Fibroblast of skin of abdomen (primary cell): ENCODE measurements at regions not wholly inside any gene's neighbourhood (a gene's known extent, or its start where the extent isn't known, plus 50 kb on each side); places are given as distances from the start of the nearest gene placed in this dataset.

Experiments used
- DNase-seq: peaks from one replicate; pipeline ENCODE4 v3.0.0-alpha.2; 2013

DNA sequence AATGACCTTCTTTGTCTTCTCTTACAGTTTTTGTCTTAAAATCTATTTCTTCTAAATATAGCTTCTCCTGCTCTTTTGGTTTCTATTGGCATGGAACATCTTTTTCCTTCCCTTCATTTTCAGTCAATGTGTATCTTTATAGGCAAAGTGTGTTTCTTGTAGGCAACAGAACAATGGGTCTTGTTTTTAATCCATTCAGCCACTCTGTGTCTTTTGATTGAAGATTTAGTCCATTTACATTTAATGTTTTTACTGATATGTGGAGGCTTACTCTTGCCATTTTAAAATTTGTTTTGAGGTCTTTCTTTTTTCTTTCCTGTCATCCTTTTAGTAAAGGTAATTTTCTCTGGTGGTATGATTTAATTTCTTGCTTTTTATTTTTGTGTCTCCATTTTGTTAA, 271.2 kb upstream of the ZP4 start:
- no peak for DNase-seq

DNA sequence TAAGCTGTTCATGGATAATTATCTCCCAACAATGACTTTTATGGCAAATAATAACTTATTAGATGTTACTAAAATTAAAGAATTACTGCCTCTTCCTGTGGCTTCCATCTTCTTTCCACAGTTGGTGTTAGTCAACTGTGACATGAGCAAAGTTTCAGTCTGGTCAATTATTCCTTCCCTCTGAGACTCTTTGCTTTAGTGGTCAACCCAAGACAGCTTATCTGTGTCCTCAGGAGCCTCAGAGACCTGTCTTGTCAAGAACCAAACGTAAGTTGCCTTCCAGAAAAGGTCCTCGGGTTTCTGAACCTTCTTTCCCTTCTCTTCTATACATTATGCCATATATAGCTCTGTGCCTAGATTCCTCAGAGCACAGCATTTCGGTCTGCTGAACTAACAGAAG, 263.2 kb upstream of the ZP4 start:
- no peak for DNase-seq

DNA sequence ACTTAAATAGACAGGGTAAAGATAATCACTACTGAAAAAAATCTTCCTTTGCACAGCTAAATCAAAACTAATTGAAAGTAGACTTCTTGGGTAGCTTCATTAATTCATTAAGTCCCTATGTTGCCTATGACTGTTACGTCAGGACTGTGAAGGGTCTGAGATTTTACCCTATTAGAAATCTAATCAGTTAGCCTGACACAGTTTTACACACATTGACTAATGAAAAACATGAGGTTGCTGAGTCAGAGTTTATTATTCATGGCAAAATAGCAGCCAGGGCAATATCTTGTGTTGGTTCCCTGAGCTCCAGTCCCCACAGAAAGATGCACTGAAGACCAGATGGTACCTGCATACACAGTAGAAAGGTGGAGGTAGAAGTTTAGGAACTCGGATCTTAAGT, 262.5 kb upstream of the ZP4 start:
- no peak for DNase-seq

DNA sequence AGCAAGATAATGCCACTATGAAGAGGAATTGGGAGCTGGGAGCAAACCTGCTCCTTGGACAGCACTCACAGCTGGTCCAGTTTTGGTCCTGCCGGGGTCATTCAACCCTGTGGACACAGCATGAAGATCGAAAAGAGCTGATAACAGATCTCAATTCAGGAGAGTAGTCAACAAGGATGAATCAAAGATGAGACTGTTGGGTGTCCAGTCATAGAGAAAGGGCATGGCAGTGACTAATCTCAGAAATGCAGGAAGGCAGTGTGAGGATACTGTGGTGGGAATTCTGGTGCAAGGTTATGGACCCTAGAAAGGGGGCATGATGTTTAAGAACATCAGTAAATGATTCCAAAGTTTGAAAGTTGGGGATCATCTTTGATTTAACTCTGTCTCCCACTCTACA, 261.4 kb upstream of the ZP4 start:
- DNase-seq = no peak

DNA sequence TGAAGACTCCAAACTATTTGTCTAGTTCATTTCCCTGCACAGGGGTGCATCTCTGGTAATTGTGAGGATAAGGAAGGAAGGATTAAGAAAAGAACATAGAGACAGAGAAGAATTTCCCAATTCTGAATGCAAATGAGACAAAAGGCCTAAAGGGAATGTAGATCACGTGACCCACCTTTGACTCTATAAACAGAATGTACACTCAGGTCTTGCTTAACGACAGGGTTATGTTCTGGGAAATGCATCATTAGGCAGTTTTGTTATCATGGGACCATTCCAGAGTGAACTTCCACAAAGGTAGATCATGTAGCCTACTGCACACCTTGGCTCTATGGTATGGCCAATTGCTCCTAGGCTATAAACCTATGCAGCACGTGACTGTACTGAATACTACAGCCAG, 252.3 kb upstream of the ZP4 start:
- no peak for DNase-seq

DNA sequence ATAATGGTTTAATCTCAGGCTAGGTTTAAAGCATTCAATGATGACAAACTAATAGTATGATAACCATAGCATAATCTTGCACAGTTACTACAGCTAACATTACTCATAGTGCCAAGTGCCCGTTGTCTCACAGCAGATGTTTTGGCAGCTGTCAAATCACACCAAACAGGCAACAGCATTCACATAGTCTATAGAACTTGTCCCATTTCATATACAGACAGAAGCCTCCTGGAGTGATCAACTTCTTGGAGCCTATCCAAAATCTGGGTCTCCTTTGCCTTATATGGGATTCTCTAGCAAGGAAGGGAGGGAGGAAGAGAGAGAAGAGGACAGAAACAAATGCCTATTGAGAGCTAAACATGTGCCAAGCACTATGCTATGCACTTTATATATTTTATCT, 250.6 kb upstream of the ZP4 start:
- peak; percentile 1 for DNase-seq

DNA sequence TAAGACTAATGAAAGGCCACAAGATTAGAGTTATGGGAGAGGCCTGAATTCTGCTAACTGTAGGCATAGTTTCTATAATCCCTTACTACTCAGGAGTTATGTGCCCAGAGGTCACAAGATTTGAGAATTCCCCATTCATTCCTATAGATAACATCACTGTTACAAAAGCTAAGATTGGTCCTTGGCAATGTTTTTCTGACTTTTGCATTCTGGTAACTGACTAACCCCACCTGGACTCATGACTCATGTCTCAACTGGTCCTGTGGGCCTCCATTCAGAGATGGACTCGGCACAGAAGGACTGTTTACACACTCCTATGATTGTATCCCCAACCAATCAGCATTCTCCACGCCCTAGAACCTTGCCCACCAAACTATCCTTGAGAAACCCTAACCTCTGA, 249.0 kb upstream of the ZP4 start:
- peak; percentile 1 for DNase-seq

DNA sequence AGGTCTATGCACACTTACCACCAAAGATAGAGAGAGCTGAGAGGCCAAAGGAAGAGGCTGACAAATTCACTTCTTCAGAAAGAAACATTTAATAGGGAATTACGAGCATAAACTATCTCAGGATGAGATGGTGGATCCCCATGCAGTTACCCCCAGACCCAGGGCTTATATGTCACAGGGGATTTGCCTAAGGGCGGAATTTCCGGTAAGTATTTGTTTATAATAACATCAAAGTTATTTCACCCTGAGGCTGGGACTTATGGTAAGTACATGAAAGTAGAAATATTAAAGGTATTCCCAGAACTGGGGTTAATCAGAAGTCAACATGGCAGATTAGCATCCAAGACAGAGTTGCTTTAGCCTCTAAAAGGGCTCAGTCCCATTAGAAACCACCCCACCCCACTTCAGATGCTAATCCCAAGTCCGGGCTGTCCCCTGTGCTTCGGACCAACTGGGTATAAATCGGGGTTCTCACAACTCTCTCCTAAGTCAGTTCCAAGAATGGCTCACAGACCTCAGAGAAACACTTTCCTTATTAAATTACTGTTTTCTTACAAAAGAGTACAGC, 247.4 kb upstream of the ZP4 start:
- no peak for DNase-seq

DNA sequence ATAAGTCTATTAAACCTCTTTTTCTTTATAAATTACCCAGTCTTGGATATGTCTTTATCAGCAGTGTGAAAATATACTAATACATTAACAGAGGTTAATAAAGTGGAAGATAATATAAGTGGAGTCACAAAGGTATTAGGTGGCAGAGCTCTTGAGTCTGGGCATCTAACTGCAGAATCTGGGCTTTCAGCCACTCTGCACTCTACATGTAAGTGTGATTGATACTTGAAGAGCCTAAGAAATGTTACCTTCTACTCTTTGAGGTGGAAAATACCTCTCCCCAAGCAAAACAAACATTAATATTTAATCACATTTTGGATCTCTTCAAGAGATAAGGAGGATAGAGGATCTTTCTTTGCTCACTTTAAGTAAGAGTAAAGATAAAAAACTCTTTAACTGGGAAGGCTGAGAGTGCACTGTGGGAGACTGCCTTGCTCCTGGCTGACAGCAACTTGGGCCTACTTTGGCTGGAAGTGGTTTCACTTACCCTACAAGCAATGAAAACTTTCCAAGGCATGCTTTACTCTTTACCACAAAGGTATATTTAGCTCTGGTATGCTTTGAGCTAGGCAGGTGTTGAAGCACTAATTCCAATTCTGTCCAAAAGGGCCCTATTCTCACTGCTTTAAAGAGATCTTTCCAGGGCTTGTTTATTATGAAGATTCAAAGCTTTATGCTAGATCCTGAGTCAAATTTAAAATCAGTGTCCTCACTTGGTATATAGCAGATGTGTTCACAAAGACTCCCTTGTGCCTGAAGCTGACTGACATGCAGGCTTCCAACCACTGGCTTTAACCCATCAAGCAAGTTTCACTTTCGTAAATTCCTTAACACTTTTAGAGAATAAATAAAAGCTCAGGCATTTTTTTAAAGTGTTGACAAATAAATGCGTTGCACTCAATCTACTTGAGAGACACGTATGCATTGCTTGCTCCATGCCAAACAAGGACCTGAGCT, 245.3 kb upstream of the ZP4 start:
- DNase-seq = no peak

DNA sequence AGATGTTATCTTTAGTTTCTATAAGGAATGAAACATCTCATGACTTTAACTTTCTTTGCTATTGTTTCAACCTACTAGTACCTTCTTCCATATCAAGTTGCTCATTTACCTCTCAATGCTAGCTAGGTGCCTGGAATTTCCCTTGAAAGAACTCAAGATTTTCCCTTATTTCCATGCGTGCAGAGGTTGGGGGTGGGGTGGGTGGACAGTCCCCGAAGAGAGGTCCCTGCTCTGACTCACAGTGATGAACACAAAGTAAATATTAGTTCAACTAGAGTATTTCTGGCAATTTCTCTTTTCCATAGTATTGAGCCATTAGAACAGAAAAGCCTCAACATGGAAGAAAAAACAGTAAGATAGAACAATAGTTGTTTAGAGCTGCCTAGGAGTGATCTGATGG, 239.0 kb upstream of the ZP4 start:
- DNase-seq = no peak

DNA sequence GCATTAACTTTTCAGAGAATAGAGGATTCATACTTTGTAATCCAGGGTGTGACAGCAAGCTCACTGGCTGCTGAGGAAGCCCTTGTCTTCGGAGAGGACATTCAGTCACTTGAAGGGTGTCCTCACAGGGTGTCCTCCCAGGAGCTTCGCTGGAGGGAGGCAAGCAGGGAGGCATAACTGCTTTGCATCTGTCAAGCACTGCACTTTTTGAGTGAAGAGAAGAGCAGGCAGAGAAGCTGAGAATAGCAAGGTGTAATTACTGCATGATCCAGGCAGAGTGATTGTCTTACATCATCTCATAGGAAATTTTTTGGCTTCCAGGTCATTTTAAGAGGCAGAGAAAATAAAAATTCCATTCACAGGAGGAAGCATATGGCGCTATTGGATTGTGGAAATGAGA, 232.5 kb upstream of the ZP4 start:
- no peak for DNase-seq

DNA sequence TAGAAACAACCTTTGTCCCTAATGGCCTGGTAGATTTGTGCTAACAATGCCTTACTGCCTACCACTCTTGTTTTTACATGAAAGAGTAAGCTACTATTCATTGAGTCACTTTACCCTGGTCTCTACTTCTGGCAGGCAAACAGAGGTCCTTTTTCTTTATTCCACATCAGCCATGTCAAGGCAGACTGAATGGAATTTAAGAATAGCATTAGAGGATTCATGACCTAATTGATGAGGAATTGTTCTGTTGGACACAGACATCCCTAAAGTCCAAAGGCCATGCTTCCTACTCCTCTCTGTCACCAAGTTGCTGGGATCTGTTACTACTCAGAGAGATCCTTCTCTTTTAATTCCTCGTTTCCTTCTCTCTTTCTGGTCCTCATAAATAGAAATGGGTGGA, 229.1 kb upstream of the ZP4 start:
- no peak for DNase-seq

DNA sequence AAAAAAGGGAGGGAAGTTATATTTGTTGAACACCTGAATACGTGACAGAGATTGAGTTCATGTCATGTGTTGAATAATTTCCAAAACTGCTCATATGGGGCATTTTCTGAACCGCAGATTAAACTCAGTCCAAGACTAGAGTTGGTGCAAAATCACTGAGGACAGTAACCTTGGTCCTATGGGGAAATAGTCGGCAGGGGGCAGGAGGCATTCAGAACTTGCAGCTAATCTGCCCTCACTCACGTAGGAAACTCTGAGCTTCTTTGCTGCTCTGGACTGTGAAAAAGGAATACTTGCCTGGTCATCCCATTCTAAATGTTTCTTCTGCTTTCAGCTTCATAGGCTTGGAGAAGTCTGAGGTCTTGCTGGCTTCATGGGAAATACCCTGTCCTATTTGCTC, 228.3 kb upstream of the ZP4 start:
- no peak for DNase-seq

DNA sequence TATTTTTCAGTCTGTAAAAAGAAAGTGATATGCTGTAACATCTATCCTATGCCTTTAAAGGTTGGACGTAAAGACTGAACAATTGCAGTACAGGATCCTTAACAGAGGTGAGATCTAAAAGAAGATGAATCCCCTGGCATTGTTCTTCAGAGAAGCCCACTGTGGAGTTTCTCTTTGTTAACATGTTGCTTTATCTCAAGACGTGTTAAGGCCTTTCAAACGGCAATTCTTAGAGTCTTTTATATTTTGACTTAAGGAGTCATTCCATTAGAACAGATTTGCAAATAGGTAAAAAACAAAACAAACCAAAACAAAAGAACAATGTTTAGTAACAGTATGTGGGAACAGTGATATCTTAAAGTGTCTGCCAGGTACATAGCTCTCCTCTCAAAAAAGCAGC, 225.1 kb upstream of the ZP4 start:
- no peak for DNase-seq

DNA sequence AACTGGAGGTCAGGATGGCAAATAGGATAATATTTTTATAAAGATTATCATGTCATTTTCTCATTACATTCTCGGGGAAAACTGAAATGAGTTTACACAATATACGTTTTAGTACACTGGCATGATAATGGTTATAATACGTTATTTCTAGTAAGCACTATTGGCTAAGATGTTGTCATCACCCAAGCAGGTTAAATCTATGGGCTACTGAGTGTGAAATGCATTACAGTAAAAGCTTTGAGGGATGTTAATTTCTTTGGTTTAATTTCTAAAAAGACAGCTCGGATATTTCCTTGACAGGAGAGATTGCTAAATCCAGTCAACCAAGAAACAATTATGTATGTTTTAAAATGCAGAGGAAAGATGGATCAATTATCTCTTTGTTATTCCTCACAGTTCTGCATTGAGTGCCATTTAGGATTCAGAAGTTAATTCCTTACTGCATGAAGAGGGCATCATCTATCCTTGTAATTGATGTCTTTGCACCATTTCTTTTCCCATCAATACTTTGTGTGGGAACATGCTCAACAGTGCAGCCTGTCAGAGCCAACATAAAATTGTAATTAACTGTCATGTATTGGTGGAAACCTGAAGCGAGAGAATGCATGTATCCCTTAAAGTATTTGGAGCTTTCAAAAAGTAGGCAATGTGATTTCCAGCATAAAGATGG, 222.4 kb upstream of the ZP4 start:
- DNase-seq = no peak

DNA sequence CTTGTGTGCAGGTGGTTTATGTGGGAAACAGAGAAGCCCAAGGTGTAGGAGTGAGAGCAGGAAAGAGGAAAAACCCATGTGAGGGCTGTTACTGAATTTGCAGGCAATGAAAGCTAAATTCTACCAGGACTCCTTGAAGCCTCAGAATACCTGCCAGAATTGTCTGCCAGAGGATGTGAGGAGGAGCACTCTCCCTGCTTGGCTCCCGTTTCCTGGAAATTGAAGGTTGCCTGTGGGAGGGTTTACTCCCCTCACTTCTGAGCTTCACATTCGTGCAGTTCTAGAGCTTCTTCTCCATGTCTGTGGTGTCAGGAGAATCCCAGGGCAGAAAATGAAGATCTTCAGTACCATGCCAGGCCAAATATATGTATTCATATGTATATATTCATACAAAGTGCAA, 220.8 kb upstream of the ZP4 start:
- no peak for DNase-seq

DNA sequence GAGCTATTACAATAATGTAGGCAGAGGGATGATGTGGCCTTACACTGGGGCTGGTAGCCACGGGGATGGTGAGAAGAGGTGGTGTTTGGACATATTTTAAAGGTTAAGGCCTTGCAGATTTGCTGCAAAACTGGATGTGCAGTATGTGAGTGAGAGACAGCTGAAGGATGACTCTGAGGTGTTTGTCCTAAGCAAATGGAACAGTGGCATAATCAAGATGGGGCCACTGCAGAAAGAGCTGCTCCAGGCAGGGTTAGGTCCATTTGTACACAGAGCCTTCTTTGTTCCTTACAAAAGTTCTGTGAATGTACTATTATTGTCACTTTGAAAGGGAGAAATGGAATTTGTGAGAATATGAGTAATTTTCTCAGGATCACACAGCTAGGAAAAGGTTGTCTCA, 220.4 kb upstream of the ZP4 start:
- DNase-seq = no peak

DNA sequence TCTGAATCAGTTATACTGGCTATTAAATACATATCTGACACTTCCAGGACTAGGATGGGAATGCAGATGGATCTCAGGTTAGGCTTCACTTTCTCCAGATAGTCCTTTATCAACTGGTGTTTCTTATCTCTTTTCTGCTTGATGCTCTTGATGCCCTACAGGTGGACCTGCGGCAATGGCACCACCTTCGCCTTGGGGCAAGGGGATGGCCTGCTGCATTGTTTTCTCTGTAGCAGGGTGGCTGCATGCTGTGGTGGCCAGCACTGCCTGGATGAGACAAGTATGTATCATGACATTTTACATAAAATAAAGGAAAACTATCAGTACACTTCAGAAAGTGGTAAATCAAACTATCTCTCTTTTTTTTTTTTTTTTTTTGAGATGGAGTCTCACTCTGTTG, 217.7 kb upstream of the ZP4 start:
- no peak for DNase-seq

DNA sequence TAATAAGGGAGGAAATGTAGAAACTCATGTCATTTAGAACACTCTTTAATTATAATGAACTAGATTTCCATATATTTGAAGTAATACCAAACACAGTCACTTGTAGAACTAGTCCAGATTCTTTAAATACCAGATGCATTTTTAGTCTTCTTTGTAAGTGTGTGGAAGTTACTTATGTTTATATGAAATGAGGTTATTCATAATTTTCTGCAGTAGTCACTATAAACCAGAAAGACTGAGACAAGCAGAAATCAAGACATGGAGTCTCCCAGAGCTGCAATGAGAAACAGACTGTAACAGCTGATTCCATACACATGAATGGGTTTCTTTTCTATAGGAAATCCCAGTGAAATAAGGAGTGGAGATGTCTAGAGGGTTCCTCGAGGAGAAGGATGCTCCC, 216.6 kb upstream of the ZP4 start:
- DNase-seq = peak; percentile 12

DNA sequence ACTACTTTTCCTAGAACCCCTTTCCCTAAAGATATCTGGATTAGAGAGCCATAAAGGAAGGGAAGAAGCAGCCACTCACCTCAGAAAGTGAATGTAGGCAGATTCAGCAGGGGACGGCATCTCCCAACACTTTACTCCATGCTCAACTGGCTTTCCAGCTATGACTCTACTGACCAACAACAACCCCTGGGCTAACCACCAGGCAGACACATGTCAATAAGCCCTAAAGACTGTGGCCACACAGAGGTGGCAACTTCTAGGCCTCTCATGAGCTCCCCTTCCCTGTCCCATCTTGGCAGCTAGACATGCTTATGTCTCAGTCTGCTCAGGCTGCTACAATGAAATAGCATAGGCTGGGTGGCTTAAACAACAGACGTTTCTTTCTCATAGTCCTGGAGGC, 214.0 kb upstream of the ZP4 start:
- DNase-seq = no peak

DNA sequence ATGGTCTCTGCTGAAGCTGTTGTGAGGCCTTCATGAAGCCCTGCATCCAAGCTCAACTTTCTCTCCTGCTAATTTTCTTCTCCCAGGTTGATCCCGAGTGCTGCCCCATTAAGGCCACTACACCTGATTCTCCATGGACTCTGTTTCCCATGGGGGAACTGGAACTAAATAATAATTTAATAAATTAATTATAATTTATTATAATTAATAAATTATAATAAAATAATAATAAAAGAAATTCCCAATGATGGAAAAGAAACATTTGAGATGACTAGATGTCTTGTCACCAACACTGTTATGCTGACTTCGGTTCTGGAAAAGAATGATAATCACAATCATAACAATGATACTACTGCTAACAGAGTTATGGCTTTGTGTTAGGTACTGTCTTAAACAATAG, 211.2 kb upstream of the ZP4 start:
- DNase-seq = no peak

DNA sequence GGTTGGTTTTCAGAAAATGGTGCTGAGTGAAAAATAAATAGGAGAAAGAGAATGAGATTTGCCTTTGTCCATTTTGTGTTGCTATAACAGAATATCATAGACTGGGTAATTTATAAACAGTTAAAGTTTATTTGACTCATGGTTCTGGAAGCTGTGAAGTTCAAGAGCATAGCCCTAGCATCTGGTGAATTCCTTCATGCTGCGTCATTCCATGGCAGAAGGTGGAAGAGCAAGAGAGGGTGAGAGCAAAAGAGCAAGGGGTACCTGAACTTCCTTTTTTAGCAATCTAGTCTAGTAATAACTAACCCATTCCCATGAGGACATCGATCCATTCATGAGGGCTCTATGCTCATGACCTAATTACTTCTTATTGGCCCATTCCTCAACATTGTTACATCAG, 209.1 kb upstream of the ZP4 start:
- no peak for DNase-seq

DNA sequence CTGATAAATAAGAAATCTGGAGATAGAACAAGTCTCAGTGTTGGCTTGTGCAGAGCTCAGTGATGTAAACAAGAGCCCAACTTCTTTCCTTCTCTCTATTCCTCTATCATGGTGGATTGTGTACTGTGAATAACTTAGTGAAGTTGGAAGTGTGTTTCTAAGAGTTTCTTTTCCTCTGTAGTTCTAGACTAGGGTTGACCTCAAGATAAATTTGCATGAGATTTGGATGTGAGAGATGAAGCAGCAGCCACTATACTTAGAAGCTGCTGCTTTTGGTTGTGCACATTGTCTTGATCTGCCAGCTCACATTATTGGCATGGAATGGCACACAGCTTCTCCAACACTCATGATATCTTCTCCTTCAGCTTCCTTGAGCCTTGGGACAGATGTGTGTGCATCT, 198.9 kb upstream of the ZP4 start:
- DNase-seq = no peak
